Endodermal cell (in vitro differentiated cells): ENCODE measurements at regions not wholly inside any gene's neighbourhood (a gene's known extent, or its start where the extent isn't known, plus 50 kb on each side); places are given as distances from the start of the nearest gene placed in this dataset.
A peak's percentile ranks its signal among the peaks of the same experiment; 100 is the strongest.
"Not testable (repeated sequence)": the region's sequence is repeated elsewhere in the genome, so short reads cannot be mapped to it uniquely, and the experiment has no call there.

Experiments
- DNase-seq: peaks from one replicate; pipeline ENCODE4 v3.0.0-alpha.2; 2017
- H3K27ac ChIP-seq: 2 replicates; pipeline ENCODE4 v1.5.1; 2013; ENCODE audit warnings: mild to moderate bottlenecking, low read depth, low read length, moderate library complexity
- H3K27me3 ChIP-seq: 2 replicates; pipeline ENCODE4 v1.6.1; 2013; ENCODE audit warnings: mild to moderate bottlenecking, low read length, moderate library complexity; ENCODE audit not compliant: insufficient read depth, control insufficient read depth, poor library complexity, severe bottlenecking
- H3K36me3 ChIP-seq: 2 replicates; pipeline ENCODE4 v1.7.0; 2013; ENCODE audit warnings: mild to moderate bottlenecking, low read length, moderate library complexity; ENCODE audit not compliant: control insufficient read depth, insufficient read depth
- H3K4me1 ChIP-seq: one replicate; pipeline ENCODE4 v1.7.0; 2013; ENCODE audit warnings: low read length; ENCODE audit not compliant: control insufficient read depth, insufficient read depth
- H3K4me3 ChIP-seq: 2 replicates; pipeline ENCODE4 v1.5.1; 2013; ENCODE audit warnings: mild to moderate bottlenecking, low read length, moderate library complexity
- H3K9ac ChIP-seq: 2 replicates; pipeline ENCODE4 v1.6.1; 2013; ENCODE audit warnings: mild to moderate bottlenecking, low read length, moderate library complexity; ENCODE audit not compliant: poor library complexity, severe bottlenecking; ENCODE audit errors: extremely low read depth
- H3K9me3 ChIP-seq: 2 replicates; pipeline ENCODE4 v1.6.1; 2013; ENCODE audit warnings: mild to moderate bottlenecking, low read length, moderate library complexity; ENCODE audit not compliant: control insufficient read depth
- H3K27ac Mint-ChIP-seq: 2 replicates; pipeline ENCODE4 v1.8.0; 2020; ENCODE audit warnings: mixed read lengths
- H3K27me3 Mint-ChIP-seq: 2 replicates; pipeline ENCODE4 v1.8.0; 2021; ENCODE audit warnings: mild to moderate bottlenecking, mixed read lengths; ENCODE audit not compliant: insufficient read depth
- H3K36me3 Mint-ChIP-seq: 2 replicates; pipeline ENCODE4 v1.8.0; 2020; ENCODE audit warnings: low read depth, mixed read lengths
- H3K4me1 Mint-ChIP-seq: 2 replicates; pipeline ENCODE4 v1.8.0; 2020; ENCODE audit warnings: mixed read lengths
- H3K4me3 Mint-ChIP-seq: 2 replicates; pipeline ENCODE4 v1.8.0; 2020; ENCODE audit warnings: mild to moderate bottlenecking, moderate library complexity, mixed read lengths
- H3K9me3 Mint-ChIP-seq: 2 replicates; pipeline ENCODE4 v1.8.0; 2020; ENCODE audit warnings: mild to moderate bottlenecking, mixed read lengths
- WGBS, 2 experiments: methylation state at CpG; one replicate each; pipeline versions ENCODE4 v1.1.5 to v1.1.7; 2013; ENCODE audit warnings: missing lambda C conversion rate in 2 of 2, mixed read lengths in 1 of 2; ENCODE audit not compliant: insufficient coverage in 1 of 2, insufficient read length in 1 of 2; 5-methylcytosine and 5-hydroxymethylcytosine counted together
- TF ChIP-seq, protein P1 (sequence below): fragments of 200-600 bp; sonication (generic); conservative IDR thresholded peaks from 2 replicates; pipeline ENCODE4 v1.5.0; 2021; ENCODE audit warnings: antibody characterized with exemption, mild to moderate bottlenecking

DNA sequence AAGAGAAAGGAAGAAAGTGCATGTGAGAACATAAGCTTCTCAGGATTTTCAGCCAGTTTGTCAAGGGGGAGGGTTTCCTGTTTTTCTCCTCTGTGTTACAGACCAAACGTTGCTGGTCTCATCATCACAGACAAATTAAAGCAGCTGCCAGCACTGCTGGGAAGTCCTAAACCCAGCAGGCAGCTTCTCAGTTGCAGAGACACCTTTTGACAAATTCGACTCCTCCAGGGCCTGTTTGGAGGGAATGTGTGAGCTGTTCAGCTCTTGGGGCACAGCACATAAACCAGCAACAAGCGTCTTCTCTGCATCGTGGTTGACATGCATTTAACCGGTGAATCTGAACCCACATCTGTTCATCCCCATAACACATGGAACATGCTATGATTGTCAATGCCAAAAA is 454.6 kb upstream of the RUNX1 start:
- H3K9ac ChIP-seq = no peak overlapping the region
- no peaks in the 10 kb centered on the region for H3K27me3 ChIP-seq
- H3K4me3 ChIP-seq = no peak overlapping the region
- no peak overlapping the region for H3K27ac ChIP-seq
- H3K4me1 ChIP-seq = no peaks in the 10 kb centered on the region
- H3K4me1 Mint-ChIP-seq = peaks cover 39% of the 10 kb centered on the region
- no peak overlapping the region for H3K4me3 Mint-ChIP-seq
- H3K27ac Mint-ChIP-seq = no peak overlapping the region
- H3K9me3 ChIP-seq = no peaks in the 10 kb centered on the region
- TF ChIP-seq, protein P1, sequence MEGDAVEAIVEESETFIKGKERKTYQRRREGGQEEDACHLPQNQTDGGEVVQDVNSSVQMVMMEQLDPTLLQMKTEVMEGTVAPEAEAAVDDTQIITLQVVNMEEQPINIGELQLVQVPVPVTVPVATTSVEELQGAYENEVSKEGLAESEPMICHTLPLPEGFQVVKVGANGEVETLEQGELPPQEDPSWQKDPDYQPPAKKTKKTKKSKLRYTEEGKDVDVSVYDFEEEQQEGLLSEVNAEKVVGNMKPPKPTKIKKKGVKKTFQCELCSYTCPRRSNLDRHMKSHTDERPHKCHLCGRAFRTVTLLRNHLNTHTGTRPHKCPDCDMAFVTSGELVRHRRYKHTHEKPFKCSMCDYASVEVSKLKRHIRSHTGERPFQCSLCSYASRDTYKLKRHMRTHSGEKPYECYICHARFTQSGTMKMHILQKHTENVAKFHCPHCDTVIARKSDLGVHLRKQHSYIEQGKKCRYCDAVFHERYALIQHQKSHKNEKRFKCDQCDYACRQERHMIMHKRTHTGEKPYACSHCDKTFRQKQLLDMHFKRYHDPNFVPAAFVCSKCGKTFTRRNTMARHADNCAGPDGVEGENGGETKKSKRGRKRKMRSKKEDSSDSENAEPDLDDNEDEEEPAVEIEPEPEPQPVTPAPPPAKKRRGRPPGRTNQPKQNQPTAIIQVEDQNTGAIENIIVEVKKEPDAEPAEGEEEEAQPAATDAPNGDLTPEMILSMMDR = no peak
- DNase-seq = peak; percentile 61
- H3K36me3 ChIP-seq = no peaks in the 10 kb centered on the region
- peaks cover 3% of the 10 kb centered on the region for H3K9me3 Mint-ChIP-seq
- H3K36me3 Mint-ChIP-seq = no peaks in the 10 kb centered on the region
- peaks cover 1% of the 10 kb centered on the region for H3K27me3 Mint-ChIP-seq
- WGBS, 2 experiments = 47 to 60% methylated on average over 1 to 5 of the region's 5 CpGs

GRCh38 chr21:35502821-35503220 is 453.7 kb upstream of the RUNX1 start:
- 61 to 71% methylated on average over 5 of the region's 5 CpGs for WGBS, 2 experiments
- Mint-ChIP-seq H3K9me3 (peaks cover 3% of the 10 kb centered on the region), H3K27ac (no peak overlapping the region), H3K36me3 (no peaks in the 10 kb centered on the region), H3K27me3 (peaks cover 1% of the 10 kb centered on the region), H3K4me1 (peaks cover 35% of the 10 kb centered on the region), H3K4me3 (no peak overlapping the region)
- no peaks in the 10 kb centered on the region for H3K36me3 ChIP-seq
- H3K9me3 ChIP-seq = no peaks in the 10 kb centered on the region
- H3K9ac ChIP-seq = no peak overlapping the region
- no peaks in the 10 kb centered on the region for H3K27me3 ChIP-seq
- no peak overlapping the region for H3K4me3 ChIP-seq
- H3K27ac ChIP-seq = no peak overlapping the region
- H3K4me1 ChIP-seq = no peaks in the 10 kb centered on the region
- DNase-seq = no peak
- TF ChIP-seq, protein P1 = no peak

DNA sequence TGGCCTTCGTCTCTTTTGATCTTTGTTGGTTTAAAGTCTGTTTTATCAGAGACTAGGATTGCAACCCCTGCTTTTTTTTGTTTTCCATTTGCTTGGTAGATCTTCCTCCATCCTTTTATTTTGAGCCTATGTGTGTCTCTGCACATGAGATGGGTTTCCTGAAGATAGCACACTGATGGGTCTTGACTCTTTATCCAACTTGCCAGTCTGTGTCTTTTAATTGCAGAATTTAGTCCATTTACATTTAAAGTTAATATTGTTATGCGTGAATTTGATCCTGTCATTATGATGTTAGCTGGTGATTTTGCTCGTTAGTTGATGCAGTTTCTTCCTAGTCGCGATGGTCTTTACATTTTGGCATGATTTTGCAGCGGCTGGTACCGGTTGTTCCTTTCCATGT is 448.4 kb upstream of the RUNX1 start:
- DNase-seq, H3K9ac ChIP-seq, H3K27ac ChIP-seq, H3K9me3 Mint-ChIP-seq, H3K27me3 Mint-ChIP-seq, H3K4me3 ChIP-seq, H3K4me1 Mint-ChIP-seq, H3K27me3 ChIP-seq, H3K9me3 ChIP-seq, H3K4me1 ChIP-seq, H3K36me3 Mint-ChIP-seq, H3K4me3 Mint-ChIP-seq, H3K27ac Mint-ChIP-seq, H3K36me3 ChIP-seq: not testable (repeated sequence)
- no CpG with 5 or more reads among the region's 7 CpGs for WGBS, 2 experiments

GRCh38 chr21:35491920-35492678 is 443.0 kb upstream of the RUNX1 start:
- no peaks in the 10 kb centered on the region for H3K36me3 ChIP-seq

More at GRCh38 chr21:35491920-35492678, 443.0 kb upstream of the RUNX1 start:
- Mint-ChIP-seq H3K27me3 (peaks cover 3% of the 10 kb centered on the region), H3K4me1 (no peaks in the 10 kb centered on the region), H3K27ac (no peak overlapping the region), H3K9me3 (peaks cover 3% of the 10 kb centered on the region), H3K4me3 (no peak overlapping the region), H3K36me3 (no peaks in the 10 kb centered on the region)
- Histone ChIP-seq H3K27ac (no peak overlapping the region), H3K4me1 (no peaks in the 10 kb centered on the region), H3K9me3 (no peaks in the 10 kb centered on the region), H3K4me3 (no peak overlapping the region), H3K27me3 (no peaks in the 10 kb centered on the region), H3K9ac (no peak overlapping the region)
- no peak for DNase-seq
- TF ChIP-seq, protein P1 = no peak
- WGBS, 2 experiments = 92 to 96% methylated on average over 6 of the region's 6 CpGs
